ENCODE measurements at regions not wholly inside any gene's neighbourhood (a gene's known extent, or its start where the extent isn't known, plus 50 kb on each side); places are given as distances from the start of the nearest gene placed in this dataset.
"Not testable (repeated sequence)": the region's sequence is repeated elsewhere in the genome, so short reads cannot be mapped to it uniquely, and the experiment has no call there.

DNA sequence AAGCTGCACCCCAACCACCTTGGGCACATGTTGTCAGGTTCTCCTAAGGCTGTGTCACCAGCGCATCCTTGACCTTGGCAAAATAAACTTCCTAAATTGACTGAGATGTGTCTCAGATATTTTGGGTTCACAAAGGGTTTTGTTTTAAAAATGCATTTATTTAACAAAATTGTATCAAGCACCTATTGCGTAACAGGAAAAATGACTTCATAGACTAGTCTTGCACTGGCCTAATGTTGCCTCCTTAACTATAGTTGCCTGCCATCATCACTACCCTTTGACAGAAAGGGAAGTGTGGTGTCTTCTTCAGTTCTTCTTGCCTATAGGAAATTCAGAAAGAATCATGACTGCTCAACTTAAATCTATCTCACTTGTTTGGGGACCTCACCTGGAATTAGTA lies 374.2 kb downstream of the SH2D1A start:
- DNase-seq = no peak

DNA sequence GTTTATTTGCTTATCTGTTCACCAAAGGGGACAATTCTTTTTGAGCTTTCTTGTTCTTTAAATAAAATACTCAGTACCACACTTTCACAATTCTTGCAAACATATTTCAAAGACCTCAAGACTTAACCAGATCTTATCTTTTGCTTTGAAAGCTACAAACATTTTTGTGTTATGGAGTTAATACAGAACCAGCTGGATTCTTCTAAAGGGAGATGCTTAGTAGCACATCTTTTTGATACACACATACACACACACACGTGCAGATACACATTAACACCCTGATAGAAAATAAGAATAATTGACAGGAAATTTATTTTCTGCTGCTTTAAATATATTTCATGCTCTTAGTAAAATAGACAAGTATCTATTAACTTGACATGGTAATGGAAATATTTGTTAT lies 379.1 kb downstream of the SH2D1A start:
- DNase-seq = no peak

DNA sequence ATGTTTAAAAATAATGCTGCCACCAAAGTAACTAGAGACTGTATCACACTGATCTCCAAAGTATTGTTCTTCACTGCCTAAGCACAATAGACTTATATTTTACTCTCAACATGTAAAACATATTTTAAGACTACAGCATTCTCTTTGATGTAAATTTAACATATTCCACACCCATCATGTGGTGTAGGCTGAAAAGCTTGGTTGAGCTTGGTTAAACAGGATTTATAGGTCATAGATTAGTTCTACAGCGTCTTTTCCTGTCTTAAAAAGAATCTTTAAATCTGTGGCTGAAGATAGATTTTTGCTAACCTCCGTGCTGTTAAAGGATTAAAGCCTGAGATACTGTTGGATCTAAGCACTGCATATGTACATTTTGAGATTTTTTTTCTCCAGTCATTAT lies 379.9 kb downstream of the SH2D1A start:
- DNase-seq = no peak

DNA sequence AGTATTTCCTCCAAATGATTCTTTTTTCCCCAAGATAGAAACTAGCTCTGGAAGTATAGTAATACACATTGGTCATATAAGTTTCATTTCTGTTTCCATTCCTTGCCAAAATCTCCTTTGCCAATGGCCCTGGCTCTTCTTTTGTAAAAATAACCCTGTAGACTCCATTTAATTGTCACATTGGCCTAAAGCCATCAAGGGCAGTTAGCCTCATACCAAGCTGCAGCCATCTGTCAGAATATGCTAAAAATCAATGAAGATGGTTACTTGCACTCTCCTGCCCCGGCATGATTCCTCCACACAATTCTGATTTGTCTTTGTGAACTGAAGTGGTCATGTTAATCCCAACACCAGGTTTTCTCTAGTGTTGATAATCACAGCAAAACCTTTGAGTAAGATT lies 380.5 kb downstream of the SH2D1A start:
- DNase-seq = peak in 1 of 2 experiments; percentile 38

DNA sequence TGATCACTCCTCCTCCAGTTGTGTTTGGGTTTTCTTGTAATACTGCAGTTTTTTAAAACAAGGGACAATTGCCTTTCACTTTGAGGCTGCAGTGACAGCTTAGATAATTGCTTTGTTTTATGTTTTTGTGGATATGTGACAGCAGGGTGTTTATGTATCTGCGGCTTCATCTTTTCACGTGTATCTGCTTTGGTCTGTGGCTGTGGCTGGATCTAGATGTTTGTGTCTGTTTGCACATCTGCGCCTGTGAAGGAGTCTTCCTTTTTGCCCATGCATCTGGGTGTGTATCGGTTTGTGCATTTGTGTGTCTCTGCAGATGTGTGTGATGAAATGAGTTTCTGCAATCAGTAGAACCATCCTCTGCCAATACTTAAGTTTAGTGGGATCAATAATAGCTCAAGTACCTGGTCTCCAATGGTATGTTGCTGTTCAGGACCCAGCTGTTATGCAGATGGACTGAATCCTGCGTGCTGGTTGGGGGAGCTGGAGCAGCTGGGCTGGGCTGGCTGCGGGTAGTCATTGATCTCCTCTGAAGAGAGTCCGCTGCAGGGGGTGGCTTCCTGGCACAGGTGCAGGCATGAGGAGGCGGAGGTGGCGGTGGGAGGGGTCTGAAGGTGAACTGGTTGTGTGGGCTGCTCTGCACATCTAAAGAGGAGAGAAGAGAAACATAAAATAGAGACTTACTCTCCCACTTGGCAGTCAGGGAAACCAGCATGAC lies 390.3 kb downstream of the SH2D1A start:
- no peak for DNase-seq

DNA sequence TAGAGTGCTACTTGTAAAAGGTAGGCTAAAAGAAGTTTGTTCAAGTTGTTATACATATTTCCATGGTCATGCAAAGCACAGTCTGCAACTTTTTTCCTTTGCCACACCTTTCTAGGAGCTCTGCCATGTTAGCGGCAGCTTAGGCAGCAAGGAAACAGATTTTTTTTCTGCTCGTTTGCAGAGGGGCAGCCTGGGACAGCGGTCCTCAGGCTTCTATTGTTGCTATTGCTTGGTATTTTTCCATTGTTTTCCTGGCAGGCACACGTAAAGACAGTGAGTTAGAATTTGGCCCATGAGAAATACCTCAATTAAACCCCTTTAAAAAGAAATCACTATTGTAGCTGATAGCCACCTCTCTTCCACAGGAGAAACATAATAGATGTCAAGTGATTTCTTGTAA lies 391.4 kb downstream of the SH2D1A start:
- DNase-seq = peak in 1 of 2 experiments; percentile 40

DNA sequence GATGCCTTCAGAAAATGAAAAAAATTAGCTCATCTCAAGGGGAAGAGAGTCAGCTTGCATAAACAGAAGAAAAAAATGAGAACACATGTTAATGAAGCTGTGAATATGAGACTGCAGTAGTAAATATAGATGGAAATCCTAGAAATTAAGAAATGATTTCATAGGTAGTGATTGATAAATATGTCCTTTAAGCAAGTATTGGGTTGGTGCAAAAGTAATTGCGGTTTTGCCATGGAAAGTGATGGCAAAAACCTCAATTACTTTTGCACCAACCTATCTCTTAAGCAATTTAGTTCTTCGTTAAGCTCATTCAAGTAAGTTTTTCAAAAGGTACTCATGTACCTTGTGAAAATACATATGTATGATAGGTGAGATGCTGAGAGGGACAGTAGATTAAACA lies 400.9 kb downstream of the SH2D1A start:
- no peak for DNase-seq

DNA sequence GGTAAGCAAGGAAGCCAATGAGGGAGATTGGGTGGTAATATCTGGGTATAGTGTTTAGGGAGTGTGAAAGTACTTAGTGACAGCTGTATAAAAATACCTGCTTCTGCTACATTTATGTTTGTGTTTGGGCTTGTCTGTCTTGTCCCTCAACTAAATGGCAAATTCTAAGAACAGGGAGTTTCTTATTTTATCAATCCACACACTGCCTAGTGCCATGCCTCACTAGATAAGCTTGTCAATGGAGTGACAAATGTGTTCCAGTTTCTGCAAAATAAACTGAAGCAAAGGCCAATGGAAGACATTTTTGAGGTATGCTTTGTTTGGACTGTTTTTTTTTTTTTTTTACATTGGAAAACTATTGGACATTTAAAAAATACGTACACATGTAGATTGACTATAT lies 418.0 kb downstream of the SH2D1A start:
- DNase-seq = no peak

DNA sequence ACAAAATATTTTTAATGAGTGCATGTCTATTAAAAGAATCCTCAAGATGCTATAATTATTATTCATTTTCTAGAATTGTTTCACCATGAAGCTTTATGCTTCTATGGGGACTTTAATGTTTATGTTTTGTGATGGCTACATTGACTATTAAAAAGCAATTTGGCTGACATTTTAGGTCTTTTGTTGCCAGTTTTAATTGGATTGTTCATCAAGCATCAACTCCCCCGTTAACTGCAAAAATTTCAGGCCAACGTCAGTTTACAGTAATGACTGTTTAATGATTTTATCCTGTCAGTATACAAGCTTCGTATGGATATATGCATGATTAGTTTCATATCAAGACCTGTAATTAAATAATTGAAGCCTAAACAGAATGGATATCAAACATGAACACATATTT lies 422.8 kb downstream of the SH2D1A start:
- DNase-seq = no peak

DNA sequence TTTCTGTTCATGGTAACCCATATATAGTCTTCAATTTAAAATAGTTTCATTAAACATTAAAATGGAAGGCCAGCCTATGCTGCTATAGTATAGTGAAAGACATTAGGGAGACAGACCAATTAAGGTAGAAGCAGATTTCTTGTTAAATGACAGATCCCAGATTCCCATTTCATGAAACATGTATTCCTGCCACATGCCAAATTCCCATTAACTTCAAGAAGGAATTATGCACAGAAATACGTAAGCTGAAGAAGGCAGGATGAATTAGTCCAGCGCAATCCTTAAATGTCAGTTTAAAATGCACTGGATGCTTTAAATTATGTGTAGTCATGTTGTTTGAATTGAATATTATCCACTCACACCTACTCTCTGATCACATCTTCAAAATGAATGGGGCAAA lies 424.9 kb downstream of the SH2D1A start:
- DNase-seq = no peak

DNA sequence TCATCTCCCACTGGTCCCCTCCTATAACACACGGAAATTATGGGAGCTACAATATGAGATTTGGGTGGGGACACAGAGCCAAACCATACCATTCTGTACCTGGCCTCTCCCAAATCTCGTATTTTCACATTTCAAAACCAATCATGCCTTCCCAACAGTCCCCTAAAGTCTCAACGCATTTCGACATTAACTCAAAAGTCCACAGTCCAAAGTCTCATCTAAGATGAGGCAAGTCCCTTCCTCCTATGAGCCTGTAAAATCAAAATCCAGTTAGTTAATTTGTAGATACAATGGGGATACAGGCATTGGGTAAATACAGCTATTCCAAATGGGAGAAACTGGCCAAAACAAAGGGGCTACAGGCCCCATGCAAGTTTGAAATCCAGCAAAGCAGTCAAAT lies 441.9 kb downstream of the SH2D1A start:
- not testable (repeated sequence) for DNase-seq

DNA sequence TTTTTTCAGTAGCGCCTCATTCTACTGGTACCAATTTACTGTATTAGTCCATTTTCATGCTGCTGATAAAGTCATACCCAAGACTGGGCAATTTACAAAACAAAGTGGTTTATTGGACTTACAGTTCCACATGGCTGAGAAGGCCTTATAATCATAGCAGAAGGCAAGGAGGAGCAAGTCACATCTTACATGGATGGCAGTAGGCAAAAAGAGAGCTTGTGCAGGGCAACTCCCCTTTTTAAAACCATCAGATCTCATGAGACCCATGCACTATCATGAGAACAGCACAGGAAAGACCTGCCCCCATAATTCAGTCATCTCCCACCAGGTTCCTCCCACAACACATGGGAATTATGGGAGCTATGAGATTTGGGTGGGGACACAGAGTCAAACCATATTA lies 443.5 kb downstream of the SH2D1A start:
- not testable (repeated sequence) for DNase-seq

DNA sequence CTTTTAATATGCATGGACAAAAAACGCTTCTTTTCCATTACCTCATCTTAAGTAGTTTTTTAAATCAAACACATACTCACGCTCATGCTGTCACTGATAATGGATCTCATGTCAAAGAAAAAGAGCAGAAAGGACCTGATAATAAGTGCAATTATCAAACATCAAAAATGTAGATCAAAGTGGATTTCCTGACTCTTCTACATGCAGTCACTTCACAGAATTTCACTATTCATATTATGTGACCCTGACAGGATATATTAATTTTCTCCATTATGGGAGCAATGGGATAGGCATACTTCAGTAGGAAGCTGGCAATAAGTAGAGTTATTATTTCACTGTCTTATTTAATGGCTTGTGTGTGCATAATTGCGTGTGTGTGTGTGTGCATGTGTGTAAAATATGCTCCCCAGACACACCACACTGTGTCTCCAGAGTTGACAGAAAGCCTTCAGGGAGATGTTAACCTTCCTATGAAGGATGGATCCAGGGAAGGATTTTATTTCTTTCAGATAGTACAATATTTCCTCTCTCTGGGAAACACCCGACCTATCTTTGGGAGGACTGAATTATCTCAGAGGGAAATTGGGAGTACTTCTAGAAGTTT lies 445.2 kb downstream of the SH2D1A start:
- DNase-seq = no peak

DNA sequence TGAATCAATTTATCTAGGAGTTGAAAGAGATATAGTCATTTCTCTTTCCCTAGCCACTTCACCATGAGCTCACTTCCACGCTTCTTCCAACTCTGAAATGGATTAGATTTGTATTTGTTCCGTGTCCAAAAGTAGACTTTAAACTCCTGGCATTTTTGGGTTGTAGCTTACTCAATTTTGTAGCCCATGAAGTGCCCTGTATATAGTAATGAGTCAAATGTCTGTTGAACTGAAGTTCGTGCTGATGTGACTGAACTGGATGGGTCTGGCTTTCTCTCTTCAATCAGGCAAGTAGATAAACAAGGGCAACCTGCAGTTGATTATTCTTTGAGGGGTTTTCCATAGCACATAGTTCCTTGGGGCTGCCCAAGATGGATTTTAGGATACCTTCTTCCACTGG lies 450.6 kb downstream of the SH2D1A start:
- DNase-seq = no peak

DNA sequence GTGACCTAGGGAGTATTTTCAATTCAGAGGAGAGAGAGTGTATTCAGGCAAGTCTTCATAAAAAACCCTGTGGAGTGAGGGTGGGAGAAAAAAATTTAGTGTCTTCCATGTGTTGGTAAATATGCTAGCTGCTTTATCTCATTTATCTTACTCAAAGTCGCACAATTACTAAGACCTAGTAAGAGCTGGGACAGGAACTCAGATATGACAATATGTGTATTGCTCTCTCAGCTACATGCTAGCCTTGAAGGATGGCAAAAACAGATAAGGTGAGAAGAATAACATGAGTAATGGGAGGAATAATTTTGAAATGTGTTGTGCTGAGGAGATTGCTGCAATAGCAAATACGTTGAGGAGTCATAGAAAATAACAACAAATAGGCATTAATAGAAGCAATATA lies 458.6 kb downstream of the SH2D1A start:
- no peak for DNase-seq

DNA sequence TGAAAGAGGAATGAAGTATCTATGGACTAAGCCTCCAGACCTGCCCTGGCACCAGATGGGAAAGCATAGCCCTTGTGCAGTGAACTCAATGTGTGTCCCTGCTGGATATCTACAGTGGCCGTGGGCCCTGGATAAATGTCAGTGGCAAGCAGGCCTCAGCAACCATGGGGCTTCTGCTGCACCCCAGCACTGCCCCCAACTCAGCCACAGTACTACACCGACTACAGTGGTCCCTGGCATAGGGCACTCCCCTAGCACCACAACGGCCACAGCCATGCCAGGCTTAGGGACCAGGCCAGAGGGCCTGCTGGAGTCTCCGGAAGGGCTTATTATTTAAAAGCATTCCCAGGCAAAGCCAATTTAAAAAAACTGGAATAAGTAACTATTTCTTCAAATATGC lies 459.1 kb downstream of the SH2D1A start:
- no peak for DNase-seq

DNA sequence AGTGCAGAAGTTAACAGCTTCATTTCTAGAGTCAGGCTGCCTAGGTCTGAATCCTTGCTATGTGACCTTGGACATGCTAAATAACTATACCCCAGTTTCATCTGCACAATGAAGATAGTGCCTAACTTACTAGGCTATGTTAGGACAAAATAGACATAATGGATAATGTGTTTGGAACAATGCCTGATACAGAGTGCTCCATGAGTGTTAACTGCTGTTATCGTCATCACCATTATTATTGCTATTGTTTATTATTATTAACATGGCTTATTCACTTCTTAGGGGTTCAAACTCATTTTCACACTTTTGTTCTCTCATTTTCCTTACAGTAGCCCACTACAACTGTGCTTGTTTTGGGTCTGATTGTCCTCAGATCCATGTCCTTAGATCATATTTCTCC lies 467.7 kb downstream of the SH2D1A start:
- no peak for DNase-seq

DNA sequence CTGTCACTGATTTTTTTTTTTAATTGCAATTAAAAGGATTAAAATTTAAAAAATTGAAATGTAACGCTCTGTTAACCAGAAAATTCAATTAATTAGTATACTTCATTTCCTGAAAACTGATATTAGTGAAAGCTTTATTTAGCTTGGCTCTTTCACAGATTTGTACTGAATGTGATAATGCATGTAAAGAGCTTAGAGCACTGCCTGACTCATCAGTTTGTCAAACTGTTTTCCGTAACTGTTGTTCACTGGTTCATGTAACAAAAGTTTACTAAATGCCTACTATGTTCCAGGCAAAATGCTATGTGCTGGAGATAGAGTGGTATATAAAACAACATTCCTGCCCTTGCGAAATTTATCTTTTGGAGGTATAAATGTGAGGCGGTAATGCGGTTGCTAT lies 471.7 kb downstream of the SH2D1A start:
- DNase-seq = no peak

DNA sequence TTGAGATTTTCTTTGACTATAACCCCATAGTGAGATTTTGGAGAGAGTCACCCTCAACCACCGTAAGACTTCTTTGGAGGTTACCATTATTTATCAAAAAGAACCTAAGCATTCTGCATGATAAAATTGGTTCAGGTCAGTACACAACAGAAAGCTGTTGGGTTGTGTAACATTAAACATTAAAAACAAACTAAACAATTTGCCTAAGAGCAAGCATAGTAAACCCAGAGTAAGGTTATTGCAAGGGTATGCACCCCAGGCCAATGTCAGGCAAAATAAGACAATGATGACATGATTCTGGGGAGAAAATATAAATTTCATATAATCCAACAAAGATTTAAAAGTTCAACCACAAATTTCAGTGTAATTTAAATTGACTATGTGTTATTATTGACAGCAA lies 472.4 kb downstream of the SH2D1A start:
- DNase-seq = no peak

DNA sequence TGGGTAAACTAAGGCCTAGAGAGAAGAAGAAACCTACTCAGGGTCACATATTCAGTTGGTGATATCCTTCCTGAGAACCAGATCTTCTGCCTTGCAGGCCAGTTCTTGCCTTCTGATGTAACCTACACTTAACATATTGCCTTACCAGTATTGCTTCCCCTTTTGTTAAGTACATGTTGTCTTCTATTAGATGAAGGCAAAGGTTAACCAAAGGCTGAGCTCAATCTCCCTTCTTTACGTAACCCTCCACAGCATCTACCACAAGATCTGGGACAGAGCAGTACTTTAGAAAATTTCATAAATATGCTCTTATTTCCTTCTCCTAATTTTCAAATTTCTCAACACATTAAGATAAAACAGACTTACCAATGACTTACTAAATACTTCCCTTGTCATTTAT lies 474.4 kb downstream of the SH2D1A start:
- no peak for DNase-seq

DNA sequence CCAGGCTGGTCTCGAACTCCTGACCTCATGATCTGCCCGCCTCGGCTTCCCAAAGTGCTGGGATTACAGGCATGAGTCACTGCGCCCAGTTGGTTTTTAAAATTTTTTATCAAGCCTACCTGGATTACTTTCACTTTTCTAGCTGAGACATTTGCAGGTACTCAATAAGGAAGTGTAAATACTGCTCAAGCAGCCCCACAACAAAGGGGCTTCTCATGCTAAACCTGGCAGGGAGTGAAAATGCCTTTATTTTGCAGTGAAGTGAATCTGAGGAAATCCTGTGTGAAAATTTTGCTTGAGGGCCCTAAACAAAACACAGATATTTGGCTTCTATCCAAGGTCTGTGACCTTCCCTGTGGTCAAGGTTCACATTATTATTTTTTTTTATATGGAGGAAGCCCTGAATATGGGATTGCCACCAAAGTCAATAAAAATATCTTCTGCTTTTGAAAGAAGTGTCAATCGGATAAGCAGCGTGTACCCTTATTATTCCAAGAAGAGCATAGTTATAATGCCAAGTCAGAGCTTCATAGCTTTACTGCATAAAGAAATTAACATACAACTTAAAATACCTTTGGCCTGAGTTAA lies 481.0 kb downstream of the SH2D1A start:
- no peak for DNase-seq

DNA sequence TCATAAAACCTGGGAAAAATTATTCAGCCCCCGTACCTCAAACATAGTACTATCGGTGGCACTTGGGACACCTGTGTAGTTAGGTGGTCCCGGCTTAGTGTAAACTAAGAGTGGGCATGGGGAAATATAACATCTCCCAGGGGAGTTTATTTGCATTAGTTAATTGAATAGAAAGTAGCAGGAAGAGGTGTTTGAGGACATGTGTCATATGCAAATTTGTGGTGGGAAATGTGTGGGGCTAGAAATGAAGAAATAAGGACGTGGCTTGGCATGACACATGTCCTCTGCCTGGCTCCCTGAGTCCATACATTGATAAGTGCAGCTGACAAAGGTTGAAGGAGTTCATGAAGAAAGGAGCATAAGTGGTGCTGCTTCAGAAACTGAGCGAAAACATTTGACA lies 483.6 kb downstream of the SH2D1A start:
- DNase-seq = no peak

DNA sequence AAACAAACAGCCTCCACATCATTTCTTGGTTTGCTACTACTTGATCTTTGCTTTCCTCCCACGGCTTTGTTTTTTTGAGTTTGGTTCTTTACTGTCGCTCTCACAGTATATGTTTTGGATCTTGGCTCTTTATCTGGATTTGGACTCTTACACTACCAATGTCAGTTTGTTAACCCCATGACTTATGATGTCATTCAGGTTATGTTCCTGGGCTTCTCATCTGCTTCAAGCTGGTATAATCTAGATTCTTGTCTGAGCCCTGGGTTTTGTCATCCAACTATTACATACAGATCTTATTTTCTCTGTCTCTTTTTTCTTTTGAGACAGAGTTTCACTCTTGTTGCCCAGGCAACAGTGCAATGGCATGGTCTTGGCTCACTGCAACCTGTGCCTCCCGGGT lies 482.9 kb upstream of the TEX13C start:
- no peak for DNase-seq

DNA sequence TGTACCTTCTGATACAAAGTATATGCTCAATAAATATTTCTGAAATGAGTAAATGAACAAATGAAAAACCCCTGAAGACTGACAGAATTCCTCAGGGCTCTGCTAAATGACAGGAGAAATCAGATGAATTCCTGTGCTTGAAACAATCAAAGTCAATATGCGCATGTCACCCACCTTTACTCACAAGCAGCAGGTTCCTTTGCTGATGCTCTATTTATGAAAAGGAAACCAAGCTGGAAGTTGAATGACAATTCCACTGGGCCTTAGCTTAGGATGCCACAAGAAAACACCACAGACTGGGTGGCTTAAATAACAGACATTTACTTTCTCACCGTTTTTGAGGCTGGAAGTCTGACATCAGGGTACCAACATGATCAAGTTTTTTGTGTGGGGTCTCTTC lies 477.5 kb upstream of the TEX13C start:
- no peak for DNase-seq

DNA sequence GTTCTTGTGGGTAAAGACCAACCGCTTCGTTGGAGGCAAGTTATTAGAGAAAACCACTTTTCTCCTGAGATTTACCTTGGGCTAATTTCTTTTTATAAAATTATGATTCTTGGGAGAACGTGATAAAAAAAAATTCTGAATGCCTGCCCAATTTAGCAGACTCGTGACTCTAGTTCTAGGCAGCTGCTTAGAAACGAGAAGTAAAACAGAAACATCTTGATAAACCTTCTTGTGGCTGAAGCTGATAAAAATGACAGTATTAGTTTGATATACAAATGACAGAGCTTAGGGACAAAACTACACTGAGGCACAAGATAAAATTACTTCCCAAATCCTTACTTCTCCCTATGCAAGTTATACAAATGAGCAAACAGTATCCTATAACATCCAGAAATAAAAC lies 458.9 kb upstream of the TEX13C start:
- no peak for DNase-seq
